Activated CD4-positive, alpha-beta T cell treated with anti-CD3 and anti-CD28 coated beads, Interleukin-2, amount 10 ng/mL, durations not matched to agents 7 days and 5 days (primary cell): ENCODE measurements at regions not wholly inside any gene's neighbourhood (a gene's known extent, or its start where the extent isn't known, plus 50 kb on each side); places are given as distances from the start of the nearest gene placed in this dataset.

Source experiments
- CTCF ChIA-PET: fragments of 350-600 bp; sonication (Branson Sonifier 250); formaldehyde crosslinking; loops from one replicate; lab custom pipeline; 2021; ENCODE audit warnings: antibody characterized with exemption; lab: Charles Lee
- POLR2A ChIA-PET: fragments of 350-600 bp; sonication (Branson Sonifier 250); formaldehyde crosslinking; loops from one replicate; lab custom pipeline; 2021; ENCODE audit warnings: antibody characterized with exemption; lab: Charles Lee
- DNase-seq: peaks from one replicate; pipeline ENCODE4 v3.0.0-alpha.2; 2020
- H3K27ac Mint-ChIP-seq: one replicate; pipeline ENCODE4 v1.8.0; 2021; ENCODE audit warnings: mild to moderate bottlenecking, moderate library complexity, mixed read lengths
- H3K27me3 Mint-ChIP-seq: one replicate; pipeline ENCODE4 v1.8.0; 2021; ENCODE audit warnings: mixed read lengths
- H3K36me3 Mint-ChIP-seq: one replicate; pipeline ENCODE4 v1.8.0; 2021; ENCODE audit warnings: low read depth, mixed read lengths
- H3K4me1 Mint-ChIP-seq: one replicate; pipeline ENCODE4 v1.8.0; 2021; ENCODE audit warnings: mixed read lengths
- H3K4me3 Mint-ChIP-seq: one replicate; pipeline ENCODE4 v1.8.0; 2021; ENCODE audit warnings: mild to moderate bottlenecking, moderate library complexity, mixed read lengths
- H3K9me3 Mint-ChIP-seq: one replicate; pipeline ENCODE4 v1.8.0; 2021; ENCODE audit warnings: mixed read lengths

GRCh38 chr2:16461672-16462071 is 204.0 kb downstream of the CYRIA start:
- CTCF ChIA-PET, result no interaction called here
- H3K27me3 Mint-ChIP-seq, result no peaks in the 10 kb centered on the region
- H3K9me3 Mint-ChIP-seq, result no peaks in the 10 kb centered on the region
- no peak overlapping the region for H3K27ac Mint-ChIP-seq
- H3K36me3 Mint-ChIP-seq, result no peaks in the 10 kb centered on the region
- H3K4me3 Mint-ChIP-seq, result no peak overlapping the region
- POLR2A ChIA-PET, result no interaction called here
- no peaks in the 10 kb centered on the region for H3K4me1 Mint-ChIP-seq
- no peak for DNase-seq

GRCh38 chr2:16459606-16460005 is 206.0 kb downstream of the CYRIA start:
- no peak overlapping the region for H3K4me3 Mint-ChIP-seq
- no peak overlapping the region for H3K27ac Mint-ChIP-seq
- no peaks in the 10 kb centered on the region for H3K36me3 Mint-ChIP-seq
- CTCF ChIA-PET, result interaction anchor here (0.6 kb wide), 1 partner anchor 235 kb away, joined by 3 read pairs; no protein-coding TSS in a partner anchor
- no peaks in the 10 kb centered on the region for H3K4me1 Mint-ChIP-seq
- POLR2A ChIA-PET, result no interaction called here
- no peaks in the 10 kb centered on the region for H3K27me3 Mint-ChIP-seq
- H3K9me3 Mint-ChIP-seq, result no peaks in the 10 kb centered on the region
- DNase-seq, result no peak

- ChIA-PET POLR2A (no interaction called here), CTCF (no interaction called here)
- no peak overlapping the region for H3K4me3 Mint-ChIP-seq
- no peak overlapping the region for H3K27ac Mint-ChIP-seq
- H3K4me1 Mint-ChIP-seq, result no peaks in the 10 kb centered on the region
- H3K9me3 Mint-ChIP-seq, result no peaks in the 10 kb centered on the region
- no peak for DNase-seq
- H3K36me3 Mint-ChIP-seq, result no peaks in the 10 kb centered on the region
- H3K27me3 Mint-ChIP-seq, result no peaks in the 10 kb centered on the region
These were observed 211.0 kb downstream of the CYRIA start for GRCh38 chr2:16454621-16455020.

GRCh38 chr2:16452123-16452522 is 213.5 kb downstream of the CYRIA start:
- Mint-ChIP-seq H3K4me1 (no peaks in the 10 kb centered on the region), H3K4me3 (no peak overlapping the region), H3K36me3 (no peaks in the 10 kb centered on the region), H3K9me3 (no peaks in the 10 kb centered on the region), H3K27ac (no peak overlapping the region), H3K27me3 (no peaks in the 10 kb centered on the region)
- DNase-seq, result no peak
- ChIA-PET CTCF (no interaction called here), POLR2A (no interaction called here)

- POLR2A ChIA-PET, result no interaction called here
- Mint-ChIP-seq H3K4me3 (no peak overlapping the region), H3K4me1 (no peaks in the 10 kb centered on the region), H3K36me3 (no peaks in the 10 kb centered on the region), H3K27me3 (no peaks in the 10 kb centered on the region), H3K27ac (no peak overlapping the region), H3K9me3 (no peaks in the 10 kb centered on the region)
- CTCF ChIA-PET, result no interaction called here
- no peak for DNase-seq
These were observed 218.9 kb downstream of the CYRIA start for GRCh38 chr2:16446706-16447105.

GRCh38 chr2:16442971-16443370 is 222.7 kb downstream of the CYRIA start:
- no peak for DNase-seq
- no peaks in the 10 kb centered on the region for H3K9me3 Mint-ChIP-seq
- no peak overlapping the region for H3K27ac Mint-ChIP-seq
- peaks cover 5% of the 10 kb centered on the region for H3K27me3 Mint-ChIP-seq
- H3K4me3 Mint-ChIP-seq, result no peak overlapping the region
- H3K4me1 Mint-ChIP-seq, result no peaks in the 10 kb centered on the region
- ChIA-PET POLR2A (no interaction called here), CTCF (no interaction called here)
- H3K36me3 Mint-ChIP-seq, result no peaks in the 10 kb centered on the region

GRCh38 chr2:16441431-16441830 is 224.2 kb downstream of the CYRIA start:
- POLR2A ChIA-PET, result no interaction called here
- CTCF ChIA-PET, result no interaction called here

GRCh38 chr2:16440898-16441297 is 224.7 kb downstream of the CYRIA start:
- peaks cover 22% of the 10 kb centered on the region for H3K27me3 Mint-ChIP-seq
- no peaks in the 10 kb centered on the region for H3K4me1 Mint-ChIP-seq
- no peak for DNase-seq
- no peak overlapping the region for H3K27ac Mint-ChIP-seq
- no peaks in the 10 kb centered on the region for H3K9me3 Mint-ChIP-seq
- POLR2A ChIA-PET, result no interaction called here
- H3K36me3 Mint-ChIP-seq, result no peaks in the 10 kb centered on the region
- H3K4me3 Mint-ChIP-seq, result no peak overlapping the region
- CTCF ChIA-PET, result no interaction called here

More at GRCh38 chr2:16441431-16441830, 224.2 kb downstream of the CYRIA start:
- no peaks in the 10 kb centered on the region for H3K36me3 Mint-ChIP-seq
- no peaks in the 10 kb centered on the region for H3K9me3 Mint-ChIP-seq
- no peak for DNase-seq
- H3K27me3 Mint-ChIP-seq, result peaks cover 20% of the 10 kb centered on the region
- H3K4me1 Mint-ChIP-seq, result no peaks in the 10 kb centered on the region
- H3K27ac Mint-ChIP-seq, result no peak overlapping the region
- H3K4me3 Mint-ChIP-seq, result no peak overlapping the region

GRCh38 chr2:16438613-16439321 is 226.9 kb downstream of the CYRIA start:
- no peak for DNase-seq
- Mint-ChIP-seq H3K27ac (no peak overlapping the region), H3K9me3 (no peaks in the 10 kb centered on the region), H3K4me3 (no peak overlapping the region), H3K4me1 (no peaks in the 10 kb centered on the region), H3K36me3 (no peaks in the 10 kb centered on the region), H3K27me3 (peaks cover 25% of the 10 kb centered on the region)
- ChIA-PET POLR2A (no interaction called here), CTCF (interaction anchor here (0.6 kb wide), 1 partner anchor 13 kb away, joined by 3 read pairs; no protein-coding TSS in a partner anchor)

- no peak overlapping the region for H3K27ac Mint-ChIP-seq
These were observed 228.4 kb downstream of the CYRIA start for GRCh38 chr2:16437189-16437588.

GRCh38 chr2:16434393-16434792 is 231.2 kb downstream of the CYRIA start:
- Mint-ChIP-seq H3K9me3 (no peaks in the 10 kb centered on the region), H3K36me3 (no peaks in the 10 kb centered on the region)
- POLR2A ChIA-PET, result no interaction called here

More at GRCh38 chr2:16437189-16437588, 228.4 kb downstream of the CYRIA start:
- no peak for DNase-seq
- peaks cover 25% of the 10 kb centered on the region for H3K27me3 Mint-ChIP-seq
- no peaks in the 10 kb centered on the region for H3K9me3 Mint-ChIP-seq
- CTCF ChIA-PET, result interaction anchor here (0.9 kb wide), 2 partner anchors 19 to 60 kb away, joined by 3 read pairs; no protein-coding TSS in a partner anchor
- POLR2A ChIA-PET, result no interaction called here
- H3K4me1 Mint-ChIP-seq, result no peaks in the 10 kb centered on the region
- H3K4me3 Mint-ChIP-seq, result no peak overlapping the region
- no peaks in the 10 kb centered on the region for H3K36me3 Mint-ChIP-seq

GRCh38 chr2:16430846-16431245 is 234.8 kb downstream of the CYRIA start:
- no peak for DNase-seq
- Mint-ChIP-seq H3K4me1 (no peaks in the 10 kb centered on the region), H3K36me3 (no peaks in the 10 kb centered on the region), H3K9me3 (no peaks in the 10 kb centered on the region), H3K27ac (no peak overlapping the region), H3K4me3 (no peak overlapping the region), H3K27me3 (peaks cover 2% of the 10 kb centered on the region)
- CTCF ChIA-PET, result no interaction called here
- POLR2A ChIA-PET, result no interaction called here

More at GRCh38 chr2:16434393-16434792, 231.2 kb downstream of the CYRIA start:
- Mint-ChIP-seq H3K4me3 (no peak overlapping the region), H3K27ac (no peak overlapping the region), H3K27me3 (peaks cover 25% of the 10 kb centered on the region), H3K4me1 (no peaks in the 10 kb centered on the region)
- no peak for DNase-seq
- CTCF ChIA-PET, result no interaction called here

GRCh38 chr2:16429431-16430145 is 236.0 kb downstream of the CYRIA start:
- DNase-seq, result no peak
- no peaks in the 10 kb centered on the region for H3K9me3 Mint-ChIP-seq
- H3K27me3 Mint-ChIP-seq, result no peaks in the 10 kb centered on the region
- H3K36me3 Mint-ChIP-seq, result no peaks in the 10 kb centered on the region
- H3K27ac Mint-ChIP-seq, result no peak overlapping the region
- no peak overlapping the region for H3K4me3 Mint-ChIP-seq
- POLR2A ChIA-PET, result no interaction called here
- no peaks in the 10 kb centered on the region for H3K4me1 Mint-ChIP-seq
- CTCF ChIA-PET, result no interaction called here
